ENCODE measurements at regions not wholly inside any gene's neighbourhood (a gene's known extent, or its start where the extent isn't known, plus 50 kb on each side); places are given as distances from the start of the nearest gene placed in this dataset.

- TF ChIP-seq CTCF (IDR thresholded peaks at IDR 0.05), result no peak
- no peak for TF ChIP-seq POLR2A (IDR thresholded peaks at IDR 0.05)
Observed at GRCh38 chr2:89763581-89764485, 1072.4 kb downstream of the RPIA start.

Measured in body of pancreas (tissue), 4 donors.